SH-SY5Y (cell line): ENCODE measurements at regions not wholly inside any gene's neighbourhood (a gene's known extent, or its start where the extent isn't known, plus 50 kb on each side); places are given as distances from the start of the nearest gene placed in this dataset.

ENCODE experiments used
- GATA2 ChIP-seq: IDR thresholded peaks from 2 replicates; pipeline ENCODE4 v1.6.1; 2011; ENCODE audit warnings: mild to moderate bottlenecking, low read depth, low read length
- GATA3 ChIP-seq: IDR thresholded peaks from 2 replicates; pipeline ENCODE4 v1.6.1; 2011; ENCODE audit warnings: low read depth, mild to moderate bottlenecking, low read length, moderate library complexity

- TF ChIP-seq GATA3 (no peak), GATA2 (no peak)
Measured at GRCh38 chr1:95438218-95438948, 204.4 kb downstream of the RWDD3 start.
